IPS DF 19.7 (cell line): ENCODE measurements at regions not wholly inside any gene's neighbourhood (a gene's known extent, or its start where the extent isn't known, plus 50 kb on each side); places are given as distances from the start of the nearest gene placed in this dataset.
A peak's percentile ranks its signal among the peaks of the same experiment; 100 is the strongest.
"Not testable (repeated sequence)": the region's sequence is repeated elsewhere in the genome, so short reads cannot be mapped to it uniquely, and the experiment has no call there.

Experiments
- DNase-seq: peaks from one replicate; pipeline ENCODE4 v3.0.0-alpha.2; 2013; ENCODE audit warnings: low read depth, low spot score

DNA sequence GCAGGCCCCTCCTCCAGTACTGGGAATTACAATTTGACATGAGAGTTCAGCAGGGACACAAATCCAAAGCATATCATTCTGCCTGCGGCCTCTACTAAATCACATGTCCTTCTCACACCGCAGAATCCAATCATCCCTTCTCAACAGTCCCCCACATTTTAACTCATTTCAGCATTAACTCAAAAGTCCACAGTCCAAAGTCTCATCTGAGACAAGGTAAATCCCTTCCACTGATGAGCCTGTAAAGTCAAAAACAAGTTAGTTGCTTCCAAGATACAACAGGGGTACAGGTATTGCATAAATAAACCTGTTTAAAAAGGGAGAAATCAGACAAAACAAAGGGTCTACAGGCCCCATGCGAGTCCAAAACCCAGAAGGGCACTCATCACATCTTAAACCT is 64.0 kb downstream of the EBNA1BP2 start:
- no peak for DNase-seq

DNA sequence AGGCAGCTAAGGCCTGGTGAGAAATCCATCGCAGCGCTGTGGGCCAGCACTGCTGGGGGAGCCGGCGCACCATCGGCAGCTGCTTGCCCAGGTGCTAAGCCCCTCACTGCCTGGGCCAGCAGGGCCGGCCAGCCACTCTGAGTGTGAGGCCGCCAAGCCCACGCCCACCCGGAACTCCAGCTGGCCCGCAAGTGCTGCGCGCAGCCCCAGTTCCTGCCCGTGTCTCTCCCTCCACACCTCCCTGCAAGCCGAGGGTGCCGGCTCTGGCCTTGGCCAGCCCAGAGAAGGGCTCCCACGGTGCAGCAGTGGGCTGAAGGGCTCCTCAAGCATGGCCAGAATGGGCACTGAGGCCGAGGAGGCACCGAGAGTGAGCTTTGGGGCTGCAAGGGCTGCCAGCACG is 64.4 kb downstream of the EBNA1BP2 start:
- no peak for DNase-seq

DNA sequence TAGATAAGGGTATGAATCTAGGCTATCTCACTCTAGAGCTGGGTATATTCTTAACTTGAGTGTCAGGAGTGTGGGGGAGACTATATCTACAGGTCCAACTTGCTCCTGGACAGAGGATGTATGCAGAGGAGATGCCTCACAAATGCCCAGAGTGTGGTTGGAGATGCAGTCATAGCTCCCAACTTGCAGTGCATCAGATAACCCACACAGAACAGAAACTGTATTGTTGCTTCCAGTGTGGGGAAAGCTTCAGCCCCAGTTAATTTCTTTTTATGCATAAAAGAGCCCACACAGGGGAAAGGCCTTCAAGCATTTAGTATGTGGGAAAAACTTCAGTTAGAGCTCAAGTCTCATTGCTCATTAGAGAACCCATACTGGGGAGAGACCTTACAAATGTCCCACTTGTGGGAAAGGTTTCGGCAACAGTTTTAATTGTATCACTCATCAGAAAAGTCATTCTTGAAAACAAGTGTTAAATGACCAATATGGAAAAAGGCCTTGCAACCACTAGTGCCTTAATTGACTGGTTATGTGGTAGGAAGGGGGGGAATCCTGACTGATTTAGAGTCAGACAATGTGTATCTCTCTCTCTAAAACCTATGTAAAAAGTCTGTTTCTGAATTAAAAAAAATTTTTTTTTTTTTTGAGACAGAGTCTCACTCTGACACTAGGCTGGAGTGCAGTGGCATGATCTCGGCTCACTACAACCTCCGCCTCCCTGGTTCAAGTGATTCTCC is 67.9 kb downstream of the EBNA1BP2 start:
- no peak for DNase-seq

GRCh38 chr1:43101061-43101460 is 71.0 kb downstream of the EBNA1BP2 start:
- no peak for DNase-seq

DNA sequence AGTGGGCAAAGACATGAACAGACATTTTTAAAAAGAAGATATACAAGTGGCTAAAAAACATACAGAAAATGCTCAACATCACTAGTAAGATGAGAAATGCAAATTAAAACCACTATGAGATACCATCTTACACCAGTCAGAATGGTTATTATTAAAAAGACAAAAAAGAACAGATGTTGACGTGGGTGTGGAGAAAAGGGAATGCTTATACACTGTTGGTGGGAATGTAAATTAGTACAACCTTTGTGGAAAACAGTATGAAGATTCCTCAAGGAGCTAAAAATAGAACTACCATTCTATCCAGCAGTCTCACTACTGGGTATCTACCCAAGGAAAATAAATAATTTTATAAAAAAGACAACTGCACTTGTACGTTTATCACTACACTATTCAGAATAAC is 73.9 kb downstream of the EBNA1BP2 start:
- DNase-seq, result no peak

DNA sequence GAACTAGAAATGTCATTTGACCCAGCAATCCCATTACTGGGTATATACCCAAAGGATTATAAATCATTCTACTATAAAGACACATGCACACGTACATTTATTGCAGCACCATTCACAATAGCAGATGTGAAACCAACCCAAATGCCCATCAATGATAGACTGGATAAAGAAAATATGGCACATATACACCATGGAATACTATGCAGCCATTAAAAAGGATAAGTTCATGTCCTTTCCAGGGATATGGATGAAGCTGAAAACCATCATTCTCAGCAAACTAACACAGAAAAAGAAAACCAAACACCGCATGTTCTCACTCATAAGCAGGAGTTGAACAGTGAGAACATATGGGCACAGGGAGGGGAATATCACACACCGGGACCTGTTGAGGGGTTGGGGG is 75.6 kb downstream of the EBNA1BP2 start:
- not testable (repeated sequence) for DNase-seq

DNA sequence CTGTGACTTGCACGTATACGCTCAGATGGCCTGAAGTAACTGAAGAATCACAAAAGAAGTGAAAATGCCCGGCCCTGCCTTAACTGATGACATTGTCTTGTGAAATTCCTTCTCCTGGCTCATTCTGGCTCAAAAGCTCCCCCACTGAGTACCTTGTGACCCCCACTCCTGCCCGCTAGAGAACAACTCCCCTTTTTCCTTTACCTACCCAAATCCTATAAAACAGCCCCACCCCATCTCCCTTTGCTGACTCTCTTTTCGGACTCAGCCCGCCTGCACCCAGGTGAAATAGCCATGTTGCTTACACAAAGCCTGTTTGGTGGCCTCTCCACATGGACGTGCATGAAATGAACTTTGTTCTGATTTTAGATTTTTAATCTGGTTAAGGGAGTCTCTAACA is 81.3 kb downstream of the EBNA1BP2 start:
- not testable (repeated sequence) for DNase-seq

DNA sequence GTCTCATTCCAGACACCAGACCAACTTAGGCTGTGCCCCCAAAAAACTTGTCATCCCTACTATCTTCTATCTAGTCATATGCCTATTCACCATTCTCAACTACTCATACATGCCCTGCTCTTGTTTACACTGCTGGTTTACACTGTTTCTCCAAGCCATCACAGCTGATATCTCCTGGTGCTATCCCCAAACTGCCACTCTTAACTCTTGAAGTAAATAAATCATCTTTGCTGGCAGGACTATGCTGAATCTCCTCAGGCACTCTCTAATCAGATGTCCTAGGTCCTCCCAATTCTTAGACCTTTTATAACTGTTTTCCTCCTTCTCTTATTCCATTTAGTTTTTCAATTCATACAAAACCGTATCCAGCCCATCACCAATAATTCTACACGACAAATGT is 81.9 kb downstream of the EBNA1BP2 start:
- DNase-seq, result not testable (repeated sequence)

DNA sequence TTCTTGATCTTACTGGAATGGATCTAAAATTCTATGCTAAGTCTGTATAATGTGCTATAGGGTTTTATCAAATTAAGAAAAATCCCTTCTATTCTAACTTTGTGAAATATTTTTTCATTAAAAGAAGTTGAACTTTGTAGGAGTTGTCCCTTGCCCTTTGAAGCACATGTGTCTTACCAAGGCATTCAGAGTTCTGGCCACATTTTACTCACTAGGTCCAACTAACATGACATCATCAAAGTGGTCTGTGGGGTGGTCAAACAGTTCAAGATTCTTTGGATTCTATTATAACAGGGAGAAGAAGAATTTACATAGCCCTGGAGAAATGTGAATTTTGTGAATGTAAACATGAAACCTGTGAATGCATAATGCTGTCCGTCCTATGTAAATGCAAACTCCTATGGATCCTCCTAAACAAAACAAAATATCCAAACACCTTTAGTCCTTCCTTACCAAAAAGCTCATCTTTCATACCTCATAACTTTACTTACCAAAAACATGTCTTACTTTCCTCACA is 88.7 kb downstream of the EBNA1BP2 start:
- DNase-seq, result no peak

- no peak for DNase-seq
Observed at GRCh38 chr1:43082740-43083139, 89.3 kb downstream of the EBNA1BP2 start.

DNA sequence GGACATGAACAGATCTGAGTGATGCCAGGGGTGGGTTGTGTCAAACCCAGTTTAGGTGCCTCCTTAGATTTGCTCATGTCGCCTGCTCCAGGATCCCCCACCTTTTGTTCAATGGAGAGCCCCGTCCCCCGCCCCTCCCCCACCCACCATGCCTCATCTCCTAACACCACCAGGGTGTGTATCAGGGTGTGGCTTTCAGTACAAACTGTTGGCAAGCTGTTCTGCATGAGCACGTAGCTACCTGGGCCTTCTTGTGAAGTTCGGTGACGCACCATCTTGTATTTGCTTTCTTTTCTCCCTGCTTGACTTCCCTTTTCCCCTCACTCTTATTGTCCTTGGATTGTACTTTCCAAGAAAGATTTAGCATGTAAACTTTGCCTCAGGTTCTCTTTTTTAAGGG is 94.8 kb downstream of the EBNA1BP2 start:
- no peak for DNase-seq

GRCh38 chr1:43074709-43075108 is 97.4 kb downstream of the EBNA1BP2 start:
- no peak for DNase-seq

- no peak for DNase-seq
Observed at GRCh38 chr1:43074244-43074643, 97.8 kb downstream of the EBNA1BP2 start.

DNA sequence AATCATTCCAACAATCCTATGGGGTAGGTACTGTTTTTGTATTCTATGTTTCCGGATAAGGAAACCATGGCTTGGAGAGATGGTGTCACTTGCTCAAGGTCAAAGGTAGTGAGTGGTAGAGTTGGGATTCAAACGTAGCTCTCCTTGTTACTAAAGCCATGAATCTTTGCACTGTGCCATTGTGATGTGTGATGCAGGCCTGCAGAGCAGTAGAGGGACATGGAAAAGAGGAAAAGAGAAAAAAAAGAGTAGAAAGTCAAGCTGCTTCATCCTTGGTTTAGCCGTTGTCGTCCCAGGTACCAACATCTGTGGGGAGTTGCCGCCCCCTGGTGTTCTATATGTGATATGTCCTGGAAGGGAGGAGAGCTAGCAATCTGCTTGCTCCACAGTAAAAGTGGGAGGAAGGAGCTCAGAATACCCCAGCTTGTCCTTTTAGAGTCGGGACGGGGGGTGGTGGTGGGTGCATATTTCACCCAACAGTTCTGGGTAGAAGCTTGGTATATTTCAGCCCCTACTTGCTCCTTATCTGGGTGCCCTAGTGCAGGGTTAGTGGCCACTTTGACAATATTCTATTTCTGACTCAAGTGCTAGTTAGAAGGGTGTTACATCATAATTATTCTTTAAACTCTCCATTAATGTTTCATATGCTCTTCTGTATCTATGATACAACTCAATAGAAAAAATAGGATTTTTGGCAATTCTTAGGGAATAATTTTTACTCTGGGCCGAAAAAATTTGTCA is 98.4 kb downstream of the EBNA1BP2 start:
- DNase-seq, result peak; percentile 59

DNA sequence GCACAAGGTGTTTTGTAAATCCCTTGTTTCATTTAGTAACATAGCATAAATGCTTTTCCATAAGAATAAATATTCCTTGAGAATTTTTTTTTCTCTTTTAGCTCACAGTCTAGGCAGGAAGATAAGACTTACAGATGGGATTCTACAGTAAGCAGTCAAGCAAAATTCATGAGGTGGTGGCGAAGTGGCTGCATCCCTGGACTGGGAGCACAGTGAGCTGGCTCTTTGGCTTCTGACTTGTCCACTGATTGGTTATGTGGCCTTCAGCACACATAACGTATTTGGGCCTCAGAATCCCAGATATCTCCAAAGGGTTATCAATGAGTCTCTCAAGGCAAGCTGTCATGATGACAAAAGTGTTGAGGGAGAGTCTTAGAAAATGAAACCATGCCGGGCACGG is 99.8 kb downstream of the EBNA1BP2 start:
- no peak for DNase-seq

- DNase-seq, result no peak
Observed at GRCh38 chr1:43071241-43071640, 100.8 kb downstream of the EBNA1BP2 start.

GRCh38 chr1:43069461-43070050 is 102.5 kb downstream of the EBNA1BP2 start:
- no peak for DNase-seq

GRCh38 chr1:43068911-43069310 is 103.2 kb downstream of the EBNA1BP2 start:
- DNase-seq, result no peak

DNA sequence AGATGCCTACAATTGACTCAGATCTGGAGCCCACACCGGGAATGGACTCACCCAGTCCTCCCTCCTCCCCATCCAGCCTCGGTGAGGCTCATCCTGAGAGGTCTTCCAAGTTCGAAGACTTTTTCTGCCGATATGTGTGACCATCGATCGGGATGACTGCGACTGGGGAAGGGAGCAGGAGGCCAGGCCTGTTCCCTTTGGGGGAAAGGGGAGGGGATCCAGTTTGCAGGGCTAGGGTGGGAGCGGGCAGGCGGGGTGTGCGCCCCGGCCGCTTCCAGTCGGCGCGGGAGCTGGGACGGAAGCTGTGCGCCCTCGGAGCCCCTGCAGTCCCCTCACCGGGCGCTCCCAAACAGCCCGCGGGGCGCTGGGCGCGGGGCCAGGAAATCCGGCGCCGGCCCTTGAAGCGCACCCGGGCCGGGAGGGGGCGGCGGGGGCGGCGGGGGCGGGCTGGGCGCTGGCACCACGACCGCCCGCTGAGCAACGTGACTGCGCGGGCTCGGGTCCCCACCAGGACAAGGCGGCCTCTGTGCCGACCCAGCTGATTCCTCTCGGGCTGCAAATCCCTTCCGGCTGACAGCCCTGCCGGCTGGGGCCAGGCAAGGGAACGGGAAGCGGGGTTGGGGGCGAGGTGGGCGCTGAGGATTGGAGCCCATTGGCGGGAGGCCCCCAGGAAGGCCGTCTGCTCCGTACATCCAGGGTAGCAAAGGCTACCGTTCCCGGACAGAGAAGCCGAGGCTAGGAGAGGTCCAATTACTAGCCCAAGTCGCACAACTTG is 103.9 kb downstream of the EBNA1BP2 start:
- DNase-seq, result no peak

DNA sequence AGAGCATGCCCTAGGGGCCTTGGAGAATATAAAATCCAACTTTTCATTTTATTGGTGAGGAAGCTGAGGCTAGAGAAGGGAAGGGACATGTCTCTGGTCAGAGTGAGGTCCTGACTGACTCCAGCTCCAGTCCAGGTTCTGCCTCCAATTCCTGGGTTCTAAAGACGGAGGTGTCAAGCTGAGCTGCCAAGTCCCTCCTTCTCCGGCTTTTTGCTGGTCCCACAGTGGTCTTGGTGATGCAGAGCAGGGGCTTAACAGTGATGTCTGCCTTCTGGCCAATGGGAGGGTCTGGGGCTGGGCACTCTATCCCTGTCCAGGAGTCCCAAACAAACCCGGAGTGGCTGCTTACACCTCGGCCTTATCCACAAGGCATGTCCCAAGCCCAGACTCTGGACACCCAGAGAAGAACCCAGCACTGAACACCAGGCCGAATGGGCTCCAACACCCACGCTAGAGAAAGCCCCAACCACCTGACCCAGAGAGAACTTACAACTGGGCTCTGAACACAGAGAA is 104.8 kb downstream of the EBNA1BP2 start:
- no peak for DNase-seq

- no peak for DNase-seq
Observed at GRCh38 chr1:43066578-43066977, 105.5 kb downstream of the EBNA1BP2 start.
